Hepatocyte (in vitro differentiated cells): ENCODE measurements at regions not wholly inside any gene's neighbourhood (a gene's known extent, or its start where the extent isn't known, plus 50 kb on each side); places are given as distances from the start of the nearest gene placed in this dataset.

Experiments
- DNase-seq: peaks from one replicate; pipeline ENCODE4 v3.0.0-alpha.2; 2016; ENCODE audit warnings: low spot score
- H2AFZ ChIP-seq: fragments of 200-600 bp; sonication (generic); 2 replicates; pipeline ENCODE4 v1.6.0; 2016; ENCODE audit warnings: antibody characterized with exemption, mild to moderate bottlenecking
- H3K27ac ChIP-seq: fragments of 200-600 bp; sonication (generic); 2 replicates; pipeline ENCODE4 v1.5.1; 2016; ENCODE audit warnings: mild to moderate bottlenecking
- H3K27me3 ChIP-seq: fragments of 200-600 bp; sonication (generic); 2 replicates; pipeline ENCODE4 v1.6.1; 2016
- H3K36me3 ChIP-seq: fragments of 200-600 bp; sonication (generic); replicated peaks from 2 replicates; pipeline ENCODE4 v1.5.1; 2016; ENCODE audit warnings: low read depth; ENCODE audit not compliant: insufficient read depth
- H3K4me1 ChIP-seq: fragments of 200-600 bp; sonication (generic); 2 replicates; pipeline ENCODE4 v1.5.1; 2016; ENCODE audit warnings: mild to moderate bottlenecking, moderate library complexity; ENCODE audit not compliant: insufficient read depth
- H3K4me2 ChIP-seq: fragments of 200-600 bp; sonication (generic); 2 replicates; pipeline ENCODE4 v1.6.0; 2016
- H3K4me3 ChIP-seq: fragments of 200-600 bp; sonication (generic); 2 replicates; pipeline ENCODE4 v1.5.1; 2016; ENCODE audit warnings: mild to moderate bottlenecking
- H3K79me2 ChIP-seq: fragments of 200-600 bp; sonication (generic); 2 replicates; pipeline ENCODE4 v1.6.0; 2017; ENCODE audit warnings: mild to moderate bottlenecking
- H3K9me2 ChIP-seq: fragments of 200-600 bp; sonication (generic); replicated peaks from 2 replicates; pipeline ENCODE4 v1.6.0; 2017; ENCODE audit warnings: mild to moderate bottlenecking; ENCODE audit not compliant: insufficient read depth
- H3K9me3 ChIP-seq: fragments of 200-600 bp; sonication (generic); 2 replicates; pipeline ENCODE4 v1.5.1; 2016; ENCODE audit warnings: low read depth, mild to moderate bottlenecking
- H4K20me1 ChIP-seq: fragments of 200-600 bp; sonication (generic); 2 replicates; pipeline ENCODE4 v1.6.0; 2016; ENCODE audit warnings: mild to moderate bottlenecking; ENCODE audit not compliant: insufficient read depth, poor library complexity, severe bottlenecking
- EZH2 ChIP-seq: fragments of 200-600 bp; sonication (generic); IDR thresholded peaks from 2 replicates; pipeline ENCODE4 v1.6.1; 2016; ENCODE audit warnings: antibody characterized with exemption, mild to moderate bottlenecking, borderline replicate concordance
- EZH2phosphoT487 ChIP-seq: fragments of 200-600 bp; sonication (generic); IDR thresholded peaks from one replicate; pipeline ENCODE4 v1.6.1; 2018; ENCODE audit warnings: antibody characterized with exemption, mild to moderate bottlenecking, low read depth, moderate library complexity; ENCODE audit not compliant: unreplicated experiment, severe bottlenecking
- WGBS: methylation state at CpG from one replicate; pipeline ENCODE4 v1.1.6; 2016; ENCODE audit warnings: low lambda C conversion rate; ENCODE audit errors: missing lambda C conversion rate; 5-methylcytosine and 5-hydroxymethylcytosine counted together
- TF ChIP-seq, protein P1 (sequence below): fragments of 200-600 bp; sonication (generic); IDR thresholded peaks from 2 replicates; pipeline ENCODE4 v1.5.1; 2016; ENCODE audit warnings: antibody characterized with exemption, mild to moderate bottlenecking; ENCODE audit not compliant: poor library complexity

GRCh38 chr1:87972811-87973210 lies 644.1 kb downstream of the LMO4 start:
- DNase-seq, result no peak
- Histone ChIP-seq H3K27ac (no peak overlapping the region), H4K20me1 (no peaks in the 10 kb centered on the region), H3K4me2 (no peak overlapping the region), H3K4me1 (peaks cover 4% of the 10 kb centered on the region), H3K4me3 (no peak overlapping the region), H3K27me3 (no peaks in the 10 kb centered on the region), H3K9me3 (no peaks in the 10 kb centered on the region), H3K79me2 (no peaks in the 10 kb centered on the region), H2AFZ (peak overlapping the region; percentile 9), H3K9me2 (no peaks in the 10 kb centered on the region), H3K36me3 (no peaks in the 10 kb centered on the region)
- WGBS, result 93% methylated on average over 3 of the region's 3 CpGs
- TF ChIP-seq EZH2phosphoT487, result no peak
- TF ChIP-seq EZH2, result no peak
- TF ChIP-seq, protein P1, sequence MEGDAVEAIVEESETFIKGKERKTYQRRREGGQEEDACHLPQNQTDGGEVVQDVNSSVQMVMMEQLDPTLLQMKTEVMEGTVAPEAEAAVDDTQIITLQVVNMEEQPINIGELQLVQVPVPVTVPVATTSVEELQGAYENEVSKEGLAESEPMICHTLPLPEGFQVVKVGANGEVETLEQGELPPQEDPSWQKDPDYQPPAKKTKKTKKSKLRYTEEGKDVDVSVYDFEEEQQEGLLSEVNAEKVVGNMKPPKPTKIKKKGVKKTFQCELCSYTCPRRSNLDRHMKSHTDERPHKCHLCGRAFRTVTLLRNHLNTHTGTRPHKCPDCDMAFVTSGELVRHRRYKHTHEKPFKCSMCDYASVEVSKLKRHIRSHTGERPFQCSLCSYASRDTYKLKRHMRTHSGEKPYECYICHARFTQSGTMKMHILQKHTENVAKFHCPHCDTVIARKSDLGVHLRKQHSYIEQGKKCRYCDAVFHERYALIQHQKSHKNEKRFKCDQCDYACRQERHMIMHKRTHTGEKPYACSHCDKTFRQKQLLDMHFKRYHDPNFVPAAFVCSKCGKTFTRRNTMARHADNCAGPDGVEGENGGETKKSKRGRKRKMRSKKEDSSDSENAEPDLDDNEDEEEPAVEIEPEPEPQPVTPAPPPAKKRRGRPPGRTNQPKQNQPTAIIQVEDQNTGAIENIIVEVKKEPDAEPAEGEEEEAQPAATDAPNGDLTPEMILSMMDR, result no peak

- no peak overlapping the region for H3K4me3 ChIP-seq
- WGBS, result 44% methylated on average over 3 of the region's 3 CpGs
- peak overlapping the region; percentile 3 for H3K27ac ChIP-seq
- peaks cover 3% of the 10 kb centered on the region for H3K4me1 ChIP-seq
- TF ChIP-seq, protein P1, result no peak
- no peak for TF ChIP-seq EZH2phosphoT487
- TF ChIP-seq EZH2, result no peak
- no peaks in the 10 kb centered on the region for H4K20me1 ChIP-seq
- H3K27me3 ChIP-seq, result no peaks in the 10 kb centered on the region
- no peaks in the 10 kb centered on the region for H3K79me2 ChIP-seq
- no peaks in the 10 kb centered on the region for H3K9me3 ChIP-seq
- H3K9me2 ChIP-seq, result no peaks in the 10 kb centered on the region
- H2AFZ ChIP-seq, result no peak overlapping the region
- no peak for DNase-seq
- no peak overlapping the region for H3K4me2 ChIP-seq
- H3K36me3 ChIP-seq, result no peaks in the 10 kb centered on the region
Observed at GRCh38 chr1:87973896-87974295, 645.2 kb downstream of the LMO4 start.

GRCh38 chr1:87976316-87976715 lies 647.6 kb downstream of the LMO4 start:
- no peak overlapping the region for H2AFZ ChIP-seq
- TF ChIP-seq, protein P1, result no peak
- TF ChIP-seq EZH2, result no peak
- no peak for TF ChIP-seq EZH2phosphoT487
- H3K9me3 ChIP-seq, result no peaks in the 10 kb centered on the region
- H3K27me3 ChIP-seq, result no peaks in the 10 kb centered on the region
- no peak for DNase-seq
- H3K9me2 ChIP-seq, result no peaks in the 10 kb centered on the region
- no peaks in the 10 kb centered on the region for H4K20me1 ChIP-seq
- no peak overlapping the region for H3K27ac ChIP-seq
- no peaks in the 10 kb centered on the region for H3K79me2 ChIP-seq
- H3K4me1 ChIP-seq, result peaks cover 3% of the 10 kb centered on the region
- H3K4me3 ChIP-seq, result no peak overlapping the region
- no peak overlapping the region for H3K4me2 ChIP-seq
- H3K36me3 ChIP-seq, result no peaks in the 10 kb centered on the region

DNA sequence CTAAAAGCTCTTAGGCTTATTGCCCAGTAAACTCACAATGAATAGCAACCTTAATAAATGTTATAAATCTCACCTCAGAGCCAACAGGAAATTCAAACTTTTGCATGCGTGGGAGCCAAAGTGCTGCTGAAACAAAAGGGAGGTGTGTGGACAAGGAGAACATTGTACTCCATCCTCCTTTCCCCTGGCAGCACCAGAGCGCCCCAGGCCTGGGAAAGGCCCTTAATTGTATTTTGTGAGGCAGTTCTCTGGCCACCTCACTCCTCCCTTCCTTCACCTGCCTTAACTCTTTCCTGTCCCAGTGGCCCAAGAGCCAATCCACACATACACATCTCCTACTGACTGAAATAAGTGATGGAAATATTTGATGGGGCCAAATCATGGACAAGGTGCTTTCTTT lies 648.5 kb downstream of the LMO4 start:
- Histone ChIP-seq H3K79me2 (no peaks in the 10 kb centered on the region), H3K9me2 (no peaks in the 10 kb centered on the region), H3K9me3 (no peaks in the 10 kb centered on the region), H3K4me2 (no peak overlapping the region), H3K27ac (no peak overlapping the region), H3K4me1 (peaks cover 3% of the 10 kb centered on the region), H2AFZ (no peak overlapping the region), H3K4me3 (no peak overlapping the region), H3K27me3 (no peaks in the 10 kb centered on the region), H4K20me1 (no peaks in the 10 kb centered on the region), H3K36me3 (no peaks in the 10 kb centered on the region)
- no peak for TF ChIP-seq EZH2
- TF ChIP-seq EZH2phosphoT487, result no peak
- TF ChIP-seq, protein P1, result no peak
- DNase-seq, result no peak
- 75% methylated on average over 2 of the region's 2 CpGs for WGBS
